ENCODE measurements at regions not wholly inside any gene's neighbourhood (a gene's known extent, or its start where the extent isn't known, plus 50 kb on each side); places are given as distances from the start of the nearest gene placed in this dataset.

GRCh38 chr6:102677225-102677624 lies 1283.7 kb downstream of the GRIK2 start:
- Histone ChIP-seq H3K9me3 (no peaks in the 10 kb centered on the region), H3K36me3 (no peaks in the 10 kb centered on the region), H3K4me3 (ENCODE audit: low read depth, low read length) (no peak overlapping the region), H3K27me3 (no peaks in the 10 kb centered on the region), H3K4me1 (peaks cover 20% of the 10 kb centered on the region)
- TF ChIP-seq, protein P1, sequence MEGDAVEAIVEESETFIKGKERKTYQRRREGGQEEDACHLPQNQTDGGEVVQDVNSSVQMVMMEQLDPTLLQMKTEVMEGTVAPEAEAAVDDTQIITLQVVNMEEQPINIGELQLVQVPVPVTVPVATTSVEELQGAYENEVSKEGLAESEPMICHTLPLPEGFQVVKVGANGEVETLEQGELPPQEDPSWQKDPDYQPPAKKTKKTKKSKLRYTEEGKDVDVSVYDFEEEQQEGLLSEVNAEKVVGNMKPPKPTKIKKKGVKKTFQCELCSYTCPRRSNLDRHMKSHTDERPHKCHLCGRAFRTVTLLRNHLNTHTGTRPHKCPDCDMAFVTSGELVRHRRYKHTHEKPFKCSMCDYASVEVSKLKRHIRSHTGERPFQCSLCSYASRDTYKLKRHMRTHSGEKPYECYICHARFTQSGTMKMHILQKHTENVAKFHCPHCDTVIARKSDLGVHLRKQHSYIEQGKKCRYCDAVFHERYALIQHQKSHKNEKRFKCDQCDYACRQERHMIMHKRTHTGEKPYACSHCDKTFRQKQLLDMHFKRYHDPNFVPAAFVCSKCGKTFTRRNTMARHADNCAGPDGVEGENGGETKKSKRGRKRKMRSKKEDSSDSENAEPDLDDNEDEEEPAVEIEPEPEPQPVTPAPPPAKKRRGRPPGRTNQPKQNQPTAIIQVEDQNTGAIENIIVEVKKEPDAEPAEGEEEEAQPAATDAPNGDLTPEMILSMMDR (IDR thresholded peaks at IDR 0.05; ENCODE audit: low read depth, low read length) = no peak
- DNase-seq = no peak

GRCh38 chr6:102670735-102671134 lies 1277.2 kb downstream of the GRIK2 start:
- TF ChIP-seq, protein P1 (IDR thresholded peaks at IDR 0.05; ENCODE audit: low read depth, low read length) = no peak
- H3K27me3 ChIP-seq = no peaks in the 10 kb centered on the region
- no peaks in the 10 kb centered on the region for H3K9me3 ChIP-seq
- H3K4me3 ChIP-seq (ENCODE audit: low read depth, low read length) = no peak overlapping the region
- no peaks in the 10 kb centered on the region for H3K36me3 ChIP-seq
- no peak for DNase-seq
- H3K4me1 ChIP-seq = no peaks in the 10 kb centered on the region

DNA sequence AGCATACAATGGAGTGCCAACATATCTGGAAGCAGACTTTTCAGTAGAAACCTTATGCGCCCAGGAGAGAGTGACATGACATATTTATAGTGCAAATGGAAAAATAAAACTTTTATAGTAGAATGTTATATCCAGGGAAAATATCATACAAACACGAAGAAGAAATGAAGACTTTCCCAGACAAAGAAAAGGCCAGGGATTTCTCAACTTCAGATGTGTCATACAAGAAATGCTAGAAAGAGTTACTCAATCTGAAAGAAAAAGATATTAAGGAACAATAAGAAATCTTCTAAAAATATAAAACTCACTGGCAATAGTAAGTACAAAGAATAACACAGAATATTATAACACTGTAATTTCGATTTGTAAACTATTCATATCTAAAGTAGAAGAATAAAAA lies 1269.3 kb downstream of the GRIK2 start:
- Histone ChIP-seq H3K27me3 (no peaks in the 10 kb centered on the region), H3K36me3 (no peaks in the 10 kb centered on the region), H3K4me1 (no peaks in the 10 kb centered on the region), H3K9me3 (no peaks in the 10 kb centered on the region), H3K4me3 (ENCODE audit: low read depth, low read length) (no peak overlapping the region)
- TF ChIP-seq, protein P1 (IDR thresholded peaks at IDR 0.05; ENCODE audit: low read depth, low read length) = no peak
- DNase-seq = no peak

- Histone ChIP-seq H3K4me1 (no peaks in the 10 kb centered on the region), H3K36me3 (no peaks in the 10 kb centered on the region), H3K27me3 (no peaks in the 10 kb centered on the region), H3K4me3 (ENCODE audit: low read depth, low read length) (no peak overlapping the region), H3K9me3 (no peaks in the 10 kb centered on the region)
- TF ChIP-seq, protein P1 (IDR thresholded peaks at IDR 0.05; ENCODE audit: low read depth, low read length) = no peak
- DNase-seq = no peak
These were observed 1266.8 kb downstream of the GRIK2 start for GRCh38 chr6:102660303-102660702.

DNA sequence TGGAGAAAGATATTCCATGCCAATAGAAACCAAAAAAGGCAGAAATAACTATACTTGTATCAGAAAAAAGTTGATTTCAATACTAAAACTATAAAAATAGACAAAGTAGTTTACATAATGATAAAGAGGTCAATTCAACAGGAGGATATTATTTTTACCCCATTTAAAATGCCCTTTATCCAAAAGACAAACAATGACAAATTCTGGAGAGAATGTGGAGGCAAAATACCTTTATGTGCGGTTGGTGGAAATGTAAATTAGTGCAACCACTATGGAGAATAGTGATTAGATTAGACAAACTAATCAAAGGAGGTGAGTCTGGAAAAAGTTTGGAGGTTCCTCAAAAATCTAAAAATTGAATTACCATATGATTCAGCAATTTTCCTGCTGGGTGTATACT lies 1262.3 kb downstream of the GRIK2 start:
- Histone ChIP-seq H3K9me3 (no peaks in the 10 kb centered on the region), H3K36me3 (no peaks in the 10 kb centered on the region)

DNA sequence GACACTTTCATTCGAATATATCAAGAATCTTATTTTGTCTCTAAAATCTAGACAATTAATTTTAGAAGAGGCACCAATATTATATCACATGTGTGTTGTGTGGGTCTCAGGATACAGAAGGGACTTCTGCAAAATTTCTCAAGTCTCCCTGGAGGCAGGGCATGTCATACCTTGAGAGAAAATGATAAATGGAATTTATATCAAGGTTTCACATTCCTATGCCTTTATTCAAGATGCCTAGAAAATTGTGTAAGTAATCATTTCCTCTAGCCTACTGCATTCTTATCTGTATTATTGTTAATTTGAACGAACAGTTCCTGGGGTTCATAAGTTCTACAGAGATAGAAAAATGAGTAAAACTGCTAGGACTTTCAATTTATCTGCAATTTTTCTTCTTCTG lies 1247.9 kb downstream of the GRIK2 start:
- Histone ChIP-seq H3K27me3 (no peaks in the 10 kb centered on the region), H3K4me1 (no peaks in the 10 kb centered on the region), H3K4me3 (ENCODE audit: low read depth, low read length) (no peak overlapping the region), H3K36me3 (no peaks in the 10 kb centered on the region), H3K9me3 (no peaks in the 10 kb centered on the region)
- DNase-seq = no peak
- TF ChIP-seq, protein P1 (IDR thresholded peaks at IDR 0.05; ENCODE audit: low read depth, low read length) = no peak

More for the DNA sequence above, 1262.3 kb downstream of the GRIK2 start:
- Histone ChIP-seq H3K4me3 (ENCODE audit: low read depth, low read length) (no peak overlapping the region), H3K27me3 (no peaks in the 10 kb centered on the region), H3K4me1 (no peaks in the 10 kb centered on the region)
- TF ChIP-seq, protein P1 (IDR thresholded peaks at IDR 0.05; ENCODE audit: low read depth, low read length) = no peak
- no peak for DNase-seq

All from BE2C (cell line).